K562 (cell line): ENCODE measurements at regions not wholly inside any gene's neighbourhood (a gene's known extent, or its start where the extent isn't known, plus 50 kb on each side); places are given as distances from the start of the nearest gene placed in this dataset.

Experiments used
- ATAC-seq: fragments of 200-7000 bp; cut with Tn5 transposase; 3 replicates; pipeline ENCODE4 v1.9.1; 2020; ENCODE audit warnings: moderate library complexity
- BruUV-seq: library from RNA; stranded (reverse); fragments of 400-500 nt; replicated peaks from 2 replicates; lab custom pipeline; 2021; lab: Mats Ljungman, UMichigan
- CTCF ChIA-PET: fragments of 300-600 bp; formaldehyde crosslinking; extraction: SDS; loops from one replicate; lab custom pipeline; 2021; ENCODE audit warnings: low intra/inter-chr PET ratio; lab: Yijun Ruan, JAX
- POLR2A ChIA-PET: fragments of 300-600, 350-650 bp; sonication (Branson Sonifier 250); formaldehyde crosslinking; extraction: SDS; loops from one replicate; lab custom pipeline; 2021; ENCODE audit warnings: antibody characterized with exemption, inconsistent platforms; lab: Yijun Ruan, JAX
- DNase-seq, 4 experiments: peaks; one replicate each; pipeline versions ENCODE4 v3.0.0 to v3.0.0-alpha.2; 2011 to 2018; ENCODE audit warnings: low spot score in 3 of 4, mixed read lengths in 3 of 4; ENCODE audit errors: extremely low read depth in 1 of 4
- FAIRE-seq: peaks from 2 replicates; lab custom pipeline; 2011; peaks lifted over from hg19 to GRCh38; lab: Jason Lieb, UNC
- H2AFZ ChIP-seq: 2 replicates; pipeline ENCODE4 v1.6.0; 2011; ENCODE audit warnings: low read depth, low read length, control low read depth, inconsistent platforms
- H3K27ac ChIP-seq: fragments of 200-600 bp; 3 replicates; pipeline ENCODE4 v1.8.0; 2011; ENCODE audit warnings: low read depth, mild to moderate bottlenecking, control low read depth, inconsistent platforms, low read length, moderate library complexity, mixed read lengths; ENCODE audit errors: extremely low read depth
- H3K27me3 ChIP-seq, 2 experiments: fragments of 300-600 bp in 1 of 2; 2 replicates in 1 of 2; 3 replicates in 1 of 2; pipeline versions ENCODE4 v1.6.0 to v1.8.0; 2011; ENCODE audit warnings: inconsistent platforms in 2 of 2, low read length in 2 of 2, mild to moderate bottlenecking in 1 of 2, mixed read lengths in 1 of 2, moderate library complexity in 1 of 2; ENCODE audit not compliant: control insufficient read depth in 2 of 2, insufficient read depth in 2 of 2
- H3K36me3 ChIP-seq: fragments of 300-600 bp; 3 replicates; pipeline ENCODE4 v1.8.0; 2011; ENCODE audit warnings: mild to moderate bottlenecking, low read length, inconsistent platforms; ENCODE audit not compliant: control insufficient read depth, insufficient read depth
- H3K4me1 ChIP-seq, 2 experiments: fragments of 200-600 bp in 1 of 2; replicated peaks in 1 of 2; 2 replicates in 1 of 2; 3 replicates in 1 of 2; pipeline versions ENCODE4 v1.5.1 to v1.8.0; 2011; ENCODE audit warnings: inconsistent platforms in 2 of 2, low read length in 2 of 2, mild to moderate bottlenecking in 1 of 2, mixed read lengths in 1 of 2, moderate library complexity in 1 of 2; ENCODE audit not compliant: control insufficient read depth in 2 of 2, insufficient read depth in 2 of 2
- H3K4me2 ChIP-seq: 2 replicates; pipeline ENCODE4 v1.6.1; 2011; ENCODE audit warnings: low read length, control low read depth, inconsistent platforms, mixed read lengths; ENCODE audit not compliant: insufficient read depth
- H3K4me3 ChIP-seq: fragments of 200-600 bp; sonication (generic), shearing (Covaris generic); 2 replicates; pipeline ENCODE4 v1.5.1; 2016; ENCODE audit warnings: control low read depth, inconsistent platforms
- H3K79me2 ChIP-seq: fragments of 200-600 bp; 3 replicates; pipeline ENCODE4 v1.8.0; 2011; ENCODE audit warnings: low read length, inconsistent platforms; ENCODE audit not compliant: control insufficient read depth, insufficient read depth
- H3K9ac ChIP-seq, 2 experiments: 2 replicates each; pipeline versions ENCODE4 v1.6.0 to v1.6.1; 2011; ENCODE audit warnings: low read depth in 2 of 2, low read length in 2 of 2, control low read depth in 1 of 2, inconsistent platforms in 1 of 2, mild to moderate bottlenecking in 1 of 2, mixed read lengths in 1 of 2; ENCODE audit not compliant: insufficient read depth in 1 of 2
- H3K9me1 ChIP-seq: one replicate; pipeline ENCODE4 v1.6.0; 2011; ENCODE audit warnings: inconsistent platforms, mild to moderate bottlenecking, low read length, moderate library complexity; ENCODE audit not compliant: control insufficient read depth, insufficient read depth
- H3K9me3 ChIP-seq: replicated peaks from 2 replicates; pipeline ENCODE4 v1.5.1; 2011; ENCODE audit warnings: low read depth, low read length, inconsistent platforms; ENCODE audit not compliant: control insufficient read depth, insufficient read depth
- H4K20me1 ChIP-seq: replicated peaks from 2 replicates; pipeline ENCODE4 v1.6.1; 2011; ENCODE audit warnings: low read length, inconsistent platforms, mixed read lengths; ENCODE audit not compliant: control insufficient read depth, insufficient read depth
- CEBPG ChIP-seq, 3 experiments: fragments of 200-800 bp in 1 of 3; sonication (Bioruptor generic) in 1 of 3; sonication (generic) in 1 of 3; formaldehyde crosslinking in 1 of 3; IDR thresholded peaks in 2 of 3; conservative IDR thresholded peaks in 1 of 3; 2 replicates each; pipeline versions ENCODE4 v1.6.1 to v1.8.0; 2016 to 2022; ENCODE audit warnings: missing compliant biosample characterization in 2 of 3, missing genetic modification characterization in 2 of 3, mild to moderate bottlenecking in 1 of 3, missing genetic modification reagents in 1 of 3
- CHD1 ChIP-seq: fragments of 200-600 bp; sonication (generic); IDR thresholded peaks from one replicate; pipeline ENCODE4 v1.6.1; 2012; ENCODE audit warnings: mild to moderate bottlenecking, moderate library complexity, low read length, inconsistent platforms
- MAFK ChIP-seq: IDR thresholded peaks from 2 replicates; pipeline ENCODE4 v1.6.1; 2011; ENCODE audit warnings: low read length, improper control_type of control experiment
- PHF21A ChIP-seq: fragments of 450-650 bp; IDR thresholded peaks from 2 replicates; pipeline ENCODE4 v1.6.1; 2017; ENCODE audit warnings: low read depth, borderline replicate concordance
- PML ChIP-seq: IDR thresholded peaks from 2 replicates; pipeline ENCODE4 v1.6.1; 2012; ENCODE audit warnings: low read length, inconsistent platforms
- PPARD ChIP-seq: fragments of 250-450 bp; sonication (Bioruptor Pico); IDR thresholded peaks from 2 replicates; pipeline ENCODE4 v1.8.0; 2022; ENCODE audit warnings: inconsistent platforms, mild to moderate bottlenecking, moderate library complexity
- SIRT6 ChIP-seq: IDR thresholded peaks from one replicate; pipeline ENCODE4 v1.6.1; 2012; ENCODE audit warnings: low read depth, mild to moderate bottlenecking, control low read depth, inconsistent platforms, low read length, moderate library complexity
- WGBS: fragments of 100-300 bp; shearing (Covaris generic); methylation state at CpG from one replicate; pipeline ENCODE4 v1.1.6; 2016; ENCODE audit warnings: low coverage, mixed read lengths; ENCODE audit not compliant: insufficient coverage; ENCODE audit errors: missing lambda C conversion rate; 5-methylcytosine and 5-hydroxymethylcytosine counted together
- in situ Hi-C: fragments of 300-500 bp; cut with MboI; formaldehyde crosslinking; loops from 4 replicates; pipeline ENCODE4 v1.15.0; 2018; ENCODE audit warnings: inconsistent platforms, mixed read lengths
- intact Hi-C: fragments of 100-400 bp; cut with micrococcal nuclease; formaldehyde crosslinking; loops from 2 replicates; pipeline ENCODE4 v1.14.2; 2022
- TF ChIP-seq, protein P1 (sequence below): fragments of 450-650 bp; conservative IDR thresholded peaks from 2 replicates; pipeline ENCODE4 v1.6.1; 2016; ENCODE audit warnings: missing genetic modification characterization, low read depth, mild to moderate bottlenecking, control low read depth, missing compliant biosample characterization

DNA sequence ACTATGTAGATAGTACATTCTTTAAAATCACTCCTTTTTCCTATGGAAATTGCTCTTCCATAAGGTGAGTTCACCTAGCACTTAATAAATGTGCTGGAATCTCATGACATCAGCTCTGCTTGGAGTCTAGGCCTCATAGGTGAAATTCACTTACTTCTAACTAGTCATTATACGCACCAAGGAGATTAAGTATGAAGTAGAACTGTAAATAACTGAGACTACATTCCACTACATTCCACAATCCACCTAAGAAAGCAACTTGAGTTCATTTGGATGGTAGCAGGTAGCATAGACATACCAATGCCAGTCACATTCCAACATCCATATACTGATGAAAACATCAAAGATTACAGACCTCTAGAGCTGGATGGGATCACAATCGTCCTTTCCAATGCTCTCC, 64.3 kb downstream of the NIBAN1 start:
- no peak overlapping the region for H3K4me2 ChIP-seq
- no peaks in the 10 kb centered on the region; the same call in 1 of the 2 replicates for H4K20me1 ChIP-seq
- peaks cover 0 to 3% of the 10 kb centered on the region in 2 experiments; a peak in 2 of 5 replicates for H3K4me1 ChIP-seq
- no peak for ATAC-seq
- H3K79me2 ChIP-seq = no peaks in the 10 kb centered on the region; the same call in 2 of the 3 replicates
- H3K36me3 ChIP-seq = no peaks in the 10 kb centered on the region
- no peak for TF ChIP-seq CHD1
- TF ChIP-seq CEBPG (CRISPR knock-in tag; IDR thresholded peaks at IDR 0.05) = no peak
- no peak for TF ChIP-seq CEBPG (tag; conservative IDR thresholded peaks at IDR 0.05 in 1 of 2, IDR thresholded peaks at IDR 0.05 in 1 of 2)
- TF ChIP-seq, protein P1, sequence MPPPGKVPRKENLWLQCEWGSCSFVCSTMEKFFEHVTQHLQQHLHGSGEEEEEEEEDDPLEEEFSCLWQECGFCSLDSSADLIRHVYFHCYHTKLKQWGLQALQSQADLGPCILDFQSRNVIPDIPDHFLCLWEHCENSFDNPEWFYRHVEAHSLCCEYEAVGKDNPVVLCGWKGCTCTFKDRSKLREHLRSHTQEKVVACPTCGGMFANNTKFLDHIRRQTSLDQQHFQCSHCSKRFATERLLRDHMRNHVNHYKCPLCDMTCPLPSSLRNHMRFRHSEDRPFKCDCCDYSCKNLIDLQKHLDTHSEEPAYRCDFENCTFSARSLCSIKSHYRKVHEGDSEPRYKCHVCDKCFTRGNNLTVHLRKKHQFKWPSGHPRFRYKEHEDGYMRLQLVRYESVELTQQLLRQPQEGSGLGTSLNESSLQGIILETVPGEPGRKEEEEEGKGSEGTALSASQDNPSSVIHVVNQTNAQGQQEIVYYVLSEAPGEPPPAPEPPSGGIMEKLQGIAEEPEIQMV (tag) = no peak
- no peak for TF ChIP-seq PML
- no peak for TF ChIP-seq PHF21A
- TF ChIP-seq SIRT6 = no peak
- no peak for TF ChIP-seq PPARD (CRISPR knock-in tag)
- no peak for TF ChIP-seq MAFK
- no peak overlapping the region for H3K9ac ChIP-seq
- intact Hi-C loops (no loop called here), in situ Hi-C loops (no loop called here)
- CTCF ChIA-PET = no interaction called here
- no peak overlapping the region for H3K4me3 ChIP-seq
- no peaks in the 10 kb centered on the region for H3K9me1 ChIP-seq
- no peaks in the 10 kb centered on the region for H3K9me3 ChIP-seq
- POLR2A ChIA-PET = interaction anchor here (0.6 kb wide), 1 partner anchor 1714 kb away, joined by 4 read pairs; no protein-coding TSS in a partner anchor
- no peak for DNase-seq
- BruUV-seq = no TSS peak
- no peak overlapping the region for H3K27ac ChIP-seq
- FAIRE-seq = no peak
- whole genome bisulfite sequencing = 48% methylated on average over 2 of the region's 2 CpGs
- H2AFZ ChIP-seq = no peak overlapping the region
- no peaks in the 10 kb centered on the region for H3K27me3 ChIP-seq
